GM19238 (cell line): ENCODE measurements at regions not wholly inside any gene's neighbourhood (a gene's known extent, or its start where the extent isn't known, plus 50 kb on each side); places are given as distances from the start of the nearest gene placed in this dataset.

Source experiments
- DNase-seq: peaks from one replicate; pipeline ENCODE4 v3.0.0; 2011; ENCODE audit warnings: low spot score; ENCODE audit not compliant: insufficient read length

DNA sequence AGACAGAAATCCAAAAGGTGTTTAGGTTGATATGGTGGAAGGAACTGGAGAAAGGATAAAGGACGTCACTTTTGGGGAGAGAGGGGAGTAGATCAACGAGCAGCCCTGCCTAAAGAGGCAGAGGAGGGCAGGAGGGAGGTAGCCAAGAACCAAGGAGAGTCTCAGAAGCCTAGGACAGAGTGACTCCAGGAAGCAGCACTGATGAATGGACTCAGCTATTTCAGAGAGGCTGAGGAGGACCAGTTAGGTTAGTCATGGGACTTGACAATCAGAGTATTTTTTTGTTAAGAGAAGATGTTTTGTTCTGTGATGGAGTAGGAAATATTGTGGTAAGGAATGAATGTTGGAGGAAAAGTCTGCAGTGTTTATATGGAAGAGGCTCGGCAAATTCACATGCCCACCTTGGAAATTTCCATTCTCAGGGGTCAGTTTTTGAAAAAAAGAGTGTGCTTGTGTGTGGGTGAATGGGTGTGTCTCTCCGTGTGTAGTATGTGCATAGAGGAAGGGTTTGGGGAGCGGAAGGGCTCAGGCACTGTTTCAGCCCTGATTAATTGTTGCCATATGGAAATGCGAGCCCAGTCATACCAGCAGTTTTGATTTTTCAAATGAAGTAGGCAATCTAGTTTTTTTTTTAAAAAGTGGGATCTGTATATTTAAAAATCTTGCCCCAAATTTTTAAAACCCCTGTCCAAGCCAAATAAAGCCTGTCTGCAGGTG lies 303.6 kb downstream of the SAMD5 start:
- no peak for DNase-seq

- no peak for DNase-seq
Measured at GRCh38 chr6:147817042-147817689, 308.7 kb downstream of the SAMD5 start.

- no peak for DNase-seq
Measured at GRCh38 chr6:147820520-147820919, 312.0 kb downstream of the SAMD5 start.

DNA sequence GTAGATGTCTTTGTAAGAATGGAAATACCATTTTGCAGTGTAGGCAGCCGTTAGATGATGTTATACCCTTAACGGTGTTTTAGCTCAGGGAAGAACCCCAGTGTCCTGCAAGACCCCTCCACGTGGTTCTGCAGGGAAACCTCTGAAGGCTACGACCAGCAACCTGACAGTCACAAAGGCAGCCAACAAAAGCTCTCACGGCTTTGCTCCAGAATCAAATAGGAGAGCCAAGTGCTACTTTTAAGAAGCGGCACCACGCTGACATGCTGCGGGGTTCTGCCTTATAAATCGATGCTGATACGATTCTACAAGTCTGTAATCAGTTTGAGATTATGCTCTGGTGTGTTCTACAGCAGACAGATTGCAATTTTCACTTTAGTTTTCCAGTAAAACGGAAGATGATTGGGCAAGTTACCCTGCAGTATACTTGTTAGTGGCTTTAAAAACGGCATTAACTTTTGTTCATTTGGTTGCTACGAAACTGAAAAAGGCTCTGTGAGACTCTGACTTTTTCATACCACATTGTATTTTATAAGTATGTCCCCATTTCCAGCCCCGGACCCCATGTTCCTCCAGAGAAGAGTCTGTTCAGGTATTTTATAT lies 312.9 kb downstream of the SAMD5 start:
- no peak for DNase-seq

GRCh38 chr6:147823936-147824335 lies 315.4 kb downstream of the SAMD5 start:
- DNase-seq = no peak

- DNase-seq = no peak
Measured at GRCh38 chr6:147825848-147826247, 317.4 kb downstream of the SAMD5 start.

DNA sequence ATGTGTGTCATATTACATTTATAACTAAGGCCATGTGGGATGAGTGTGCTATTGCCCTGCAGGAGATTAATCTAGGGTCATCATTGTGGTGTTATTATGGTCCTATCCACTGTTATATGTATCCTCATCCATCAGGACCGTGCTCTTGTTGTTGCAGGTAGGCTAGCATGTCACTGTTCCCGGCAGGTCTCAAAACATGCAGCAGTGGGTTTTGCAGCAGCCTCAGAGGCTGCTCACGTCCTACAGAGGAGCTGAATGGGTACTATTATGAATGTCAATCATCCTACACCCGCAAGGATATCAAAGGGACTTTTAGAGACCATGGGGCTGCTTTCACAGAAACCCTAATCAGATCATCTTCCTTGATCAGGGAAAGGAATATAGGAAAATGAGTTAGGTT lies 318.2 kb downstream of the SAMD5 start:
- no peak for DNase-seq

DNA sequence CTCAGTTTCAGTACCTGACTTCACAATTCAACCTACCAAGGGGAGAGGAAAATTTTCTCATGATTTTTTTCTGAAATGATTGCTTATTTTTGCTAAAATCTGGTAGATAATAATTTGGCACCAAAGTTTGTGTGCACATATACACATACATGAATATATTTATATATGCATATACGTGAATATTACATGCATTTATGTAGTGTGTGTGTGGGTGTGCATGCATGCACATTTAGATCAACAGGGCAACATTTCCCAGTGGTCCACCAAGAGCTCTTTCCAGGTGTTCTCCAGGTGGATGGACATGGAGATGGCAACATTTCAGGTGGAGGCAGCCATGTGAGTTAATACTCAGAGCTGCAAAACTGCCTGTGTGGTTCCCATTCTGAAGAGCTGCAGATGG lies 320.9 kb downstream of the SAMD5 start:
- DNase-seq = no peak

DNA sequence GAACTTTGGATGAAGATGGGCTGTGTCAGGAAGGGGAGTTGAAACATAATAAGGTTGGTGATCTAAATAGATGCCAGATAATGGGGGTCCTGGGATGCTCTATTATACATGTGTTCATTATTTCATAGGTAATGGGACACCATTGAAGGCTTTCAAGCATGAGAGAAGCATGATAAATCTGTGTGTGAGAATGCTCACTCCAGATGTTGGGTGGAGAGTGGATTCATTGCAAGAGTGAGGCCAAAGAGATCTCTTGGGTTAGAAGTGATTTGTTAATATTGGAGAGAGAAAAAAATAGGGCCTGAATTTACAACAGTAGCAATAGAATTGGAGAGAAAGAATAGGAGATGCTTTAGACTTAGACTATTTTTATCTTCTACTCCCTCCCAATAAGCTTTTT lies 321.3 kb downstream of the SAMD5 start:
- no peak for DNase-seq

GRCh38 chr6:147831356-147831755 lies 322.9 kb downstream of the SAMD5 start:
- no peak for DNase-seq

DNA sequence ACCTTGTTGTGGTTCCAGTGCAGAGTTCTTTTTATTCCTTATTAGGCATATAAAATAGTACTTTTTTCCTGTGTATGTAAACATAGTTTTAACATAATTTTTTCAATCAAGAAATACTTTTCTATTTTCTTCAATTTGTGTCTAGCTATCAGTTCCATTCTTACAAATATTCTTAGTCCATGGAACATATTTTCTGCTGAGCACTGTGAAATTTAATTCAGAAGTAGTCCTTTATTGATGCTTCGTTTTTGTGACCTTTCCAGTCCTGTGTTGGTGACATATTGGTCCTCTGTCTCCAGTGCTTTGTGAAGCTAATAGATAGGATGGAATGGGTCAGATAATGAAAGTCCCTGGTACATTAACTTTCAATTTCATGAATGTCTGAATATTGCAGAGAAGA lies 325.1 kb downstream of the SAMD5 start:
- no peak for DNase-seq

- no peak for DNase-seq
Measured at GRCh38 chr6:147834084-147834776, 325.7 kb downstream of the SAMD5 start.

DNA sequence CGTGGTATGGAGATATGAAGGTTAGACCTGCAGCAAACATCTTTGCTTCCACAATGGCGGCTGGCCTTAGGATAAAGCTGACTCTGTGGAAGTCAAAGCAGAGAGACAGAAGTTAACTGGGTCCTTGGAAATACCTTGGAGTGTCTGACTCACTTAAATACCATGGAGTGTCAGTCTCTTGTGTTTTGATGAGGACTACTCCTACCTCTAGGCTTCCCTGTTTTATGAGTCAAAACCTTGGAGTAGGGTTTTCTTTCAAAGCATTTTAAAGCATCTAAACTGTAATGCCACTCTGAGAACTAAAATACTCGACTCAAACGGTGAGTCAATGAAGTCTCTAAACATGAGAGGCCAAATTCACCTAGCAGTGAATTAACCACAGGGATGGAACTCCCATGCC lies 329.1 kb downstream of the SAMD5 start:
- no peak for DNase-seq

DNA sequence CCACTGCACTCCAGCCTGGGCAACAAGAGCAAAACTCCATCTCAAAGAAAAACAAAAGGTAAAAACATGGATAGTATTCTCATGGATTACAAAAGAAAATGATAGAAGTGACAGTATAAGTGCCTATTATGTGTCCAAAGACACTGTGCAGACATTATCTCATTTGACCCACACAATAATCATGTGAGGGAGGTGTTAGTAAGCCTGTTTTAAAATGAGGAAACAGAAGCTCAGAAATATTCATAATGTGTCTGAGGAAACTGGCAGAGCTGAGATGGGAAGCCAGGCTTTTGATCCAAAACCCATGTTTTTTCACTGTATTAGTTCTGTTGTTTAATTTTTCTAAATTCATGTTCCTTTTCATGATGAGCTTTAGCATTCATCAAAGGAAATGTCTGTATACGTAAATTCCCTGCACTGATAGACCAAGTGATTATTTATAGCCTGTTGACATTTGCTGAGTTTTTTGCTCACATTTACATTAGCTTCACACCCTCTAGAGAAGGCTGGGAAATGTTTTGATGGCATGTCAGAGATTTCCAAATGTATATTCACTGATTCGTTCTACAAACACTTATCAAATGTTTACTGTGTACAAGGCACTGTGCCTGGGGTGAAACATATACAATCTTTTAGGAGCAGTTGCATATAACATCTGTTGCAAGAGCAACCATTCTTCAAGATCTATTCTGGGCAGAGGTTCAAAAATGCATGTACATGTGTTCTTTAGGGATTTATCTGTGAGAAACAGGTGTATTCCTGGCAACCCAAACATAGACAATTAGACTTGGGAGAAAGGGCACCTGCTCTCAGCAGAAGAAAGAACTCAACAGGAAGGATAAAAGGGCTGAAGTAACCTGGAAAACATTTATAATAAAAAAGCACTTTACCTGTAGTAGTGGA lies 331.5 kb downstream of the SAMD5 start:
- DNase-seq = no peak

DNA sequence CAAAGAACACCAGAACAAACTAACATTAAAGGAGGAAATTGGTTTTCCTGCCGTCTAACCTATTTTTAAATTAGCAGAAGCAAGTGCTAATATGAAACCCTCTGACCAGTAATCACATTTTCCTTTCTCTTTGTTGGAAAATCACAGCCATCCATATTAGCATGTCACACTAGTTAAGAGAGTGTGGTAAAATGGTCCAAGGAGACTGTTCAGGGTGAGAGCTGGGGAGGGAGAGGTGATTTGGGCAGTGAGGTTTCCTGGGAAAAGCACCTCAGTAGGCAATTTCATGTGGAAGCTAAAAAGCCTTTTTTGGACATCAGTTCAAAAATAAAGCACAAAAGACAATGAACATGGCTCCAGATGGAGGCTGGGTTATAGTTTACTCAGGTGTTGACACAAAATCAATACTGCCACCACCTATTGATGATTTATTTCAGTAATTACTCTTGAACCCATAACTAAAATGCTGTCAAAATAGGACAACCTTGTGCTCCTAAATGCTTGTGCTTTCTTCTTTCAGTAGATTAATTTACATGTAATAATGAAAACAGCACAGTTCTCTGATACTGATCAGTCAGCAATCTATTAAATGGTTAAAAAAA lies 333.2 kb downstream of the SAMD5 start:
- DNase-seq = no peak

GRCh38 chr6:147849401-147850330 lies 341.2 kb downstream of the SAMD5 start:
- no peak for DNase-seq

- no peak for DNase-seq
Measured at GRCh38 chr6:147852772-147853171, 344.3 kb downstream of the SAMD5 start.

DNA sequence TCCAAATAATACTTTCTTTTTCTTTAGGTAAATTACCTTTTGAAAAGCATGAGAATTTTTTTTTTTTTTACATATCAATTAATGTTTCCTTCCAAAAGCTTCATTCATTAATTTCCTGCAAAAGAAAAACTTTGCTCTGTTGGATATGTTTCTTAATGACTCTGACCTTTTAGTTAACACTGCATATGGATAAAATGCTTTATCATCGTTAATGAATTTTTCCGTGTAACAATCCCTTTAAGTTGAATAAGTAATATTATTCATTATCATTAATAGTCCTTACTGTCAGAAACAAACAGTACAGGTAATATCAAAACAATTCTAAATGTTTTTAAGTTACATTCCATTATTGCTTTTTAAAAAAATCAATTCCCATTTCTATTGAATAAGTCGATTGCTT lies 345.1 kb downstream of the SAMD5 start:
- DNase-seq = no peak

- no peak for DNase-seq
Measured at GRCh38 chr6:147855803-147856482, 347.5 kb downstream of the SAMD5 start.
